MG63 (cell line): ENCODE measurements at regions not wholly inside any gene's neighbourhood (a gene's known extent, or its start where the extent isn't known, plus 50 kb on each side); places are given as distances from the start of the nearest gene placed in this dataset.
"Not testable (repeated sequence)": the region's sequence is repeated elsewhere in the genome, so short reads cannot be mapped to it uniquely, and the experiment has no call there.

Source experiments
- DNase-seq: peaks from one replicate; pipeline ENCODE4 v3.0.0-alpha.2; 2020
- H3K27me3 ChIP-seq: fragments of 250-450 bp; sonication (Bioruptor Pico); 2 replicates; pipeline ENCODE4 v1.5.1; 2020; ENCODE audit warnings: mild to moderate bottlenecking, moderate library complexity
- H3K36me3 ChIP-seq: fragments of 250-450 bp; sonication (Bioruptor Pico); 2 replicates; pipeline ENCODE4 v1.5.1; 2020; ENCODE audit warnings: mild to moderate bottlenecking, moderate library complexity
- H3K4me3 ChIP-seq: fragments of 250-450 bp; sonication (Bioruptor Pico); 2 replicates; pipeline ENCODE4 v1.5.1; 2020; ENCODE audit warnings: mild to moderate bottlenecking, moderate library complexity
- H3K9me3 ChIP-seq: fragments of 250-450 bp; sonication (Bioruptor Pico); 2 replicates; pipeline ENCODE4 v1.5.1; 2020; ENCODE audit warnings: mild to moderate bottlenecking, moderate library complexity

DNA sequence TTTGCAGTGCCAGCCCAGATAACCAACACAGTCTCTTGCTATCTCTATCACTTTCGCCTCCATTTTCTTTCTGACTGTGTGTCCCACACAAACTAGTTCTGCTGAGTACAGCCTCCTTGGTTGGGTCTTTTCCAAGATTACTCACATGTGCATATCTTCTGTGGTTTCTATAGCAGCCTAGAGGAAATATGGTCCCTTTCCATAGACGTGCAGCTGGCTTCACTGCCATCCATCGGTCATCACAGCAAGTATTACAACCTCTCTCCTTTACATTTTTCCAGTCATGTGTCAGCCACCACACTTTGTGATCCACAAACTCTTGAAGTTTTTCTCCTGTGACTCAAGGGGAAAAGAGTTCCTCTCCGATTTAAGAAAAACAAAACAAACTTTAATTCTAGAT, 893.4 kb upstream of the ADGRL4 start:
- H3K4me3 ChIP-seq: no peak overlapping the region
- peak; percentile 11 for DNase-seq

DNA sequence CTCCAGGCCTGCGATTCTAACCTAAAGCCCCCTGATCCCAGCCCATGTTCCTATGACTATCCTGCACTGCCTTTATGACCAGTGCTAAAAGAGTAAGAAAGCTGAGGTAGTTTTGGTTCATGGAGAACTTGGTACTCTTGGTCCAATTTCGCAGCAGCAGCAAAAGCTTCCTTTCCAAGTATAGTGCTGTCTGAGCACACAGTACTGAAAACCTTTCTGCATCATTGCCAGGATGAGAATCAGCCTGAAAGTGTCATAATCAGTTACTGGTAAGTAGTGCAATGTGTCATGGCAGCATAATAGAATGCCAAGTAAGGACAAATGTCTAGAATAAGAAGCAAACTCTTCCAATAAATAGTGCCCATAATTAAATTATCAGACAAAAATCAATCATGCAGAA, 889.6 kb upstream of the ADGRL4 start:
- H3K4me3 ChIP-seq: no peak overlapping the region
- no peaks in the 10 kb centered on the region for H3K27me3 ChIP-seq
- H3K9me3 ChIP-seq: no peaks in the 10 kb centered on the region
- no peaks in the 10 kb centered on the region for H3K36me3 ChIP-seq
- no peak for DNase-seq

More for the DNA sequence above, 893.4 kb upstream of the ADGRL4 start:
- Histone ChIP-seq H3K9me3 (no peaks in the 10 kb centered on the region), H3K27me3 (no peaks in the 10 kb centered on the region), H3K36me3 (no peaks in the 10 kb centered on the region)

DNA sequence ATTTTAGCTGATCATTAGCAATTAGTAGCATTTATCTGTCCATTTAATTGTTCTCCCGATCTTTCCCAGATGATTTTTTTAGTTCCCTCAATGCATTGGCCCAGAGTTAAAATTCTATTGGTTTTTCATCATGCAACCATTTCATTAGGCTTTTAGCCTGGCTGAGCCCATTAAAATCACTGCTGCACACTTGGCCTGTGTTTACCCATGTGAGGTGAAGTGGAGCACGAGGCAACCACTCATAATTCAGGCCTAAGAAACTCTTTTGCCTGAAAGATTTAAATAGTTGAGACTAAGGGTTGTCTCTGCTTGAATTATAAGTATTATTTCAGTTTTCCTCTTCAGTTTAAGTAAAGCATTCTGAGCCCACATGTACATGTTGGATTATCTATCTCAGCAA, 889.0 kb upstream of the ADGRL4 start:
- H3K27me3 ChIP-seq: no peaks in the 10 kb centered on the region
- H3K4me3 ChIP-seq: no peak overlapping the region
- no peaks in the 10 kb centered on the region for H3K36me3 ChIP-seq
- no peaks in the 10 kb centered on the region for H3K9me3 ChIP-seq
- DNase-seq: no peak

DNA sequence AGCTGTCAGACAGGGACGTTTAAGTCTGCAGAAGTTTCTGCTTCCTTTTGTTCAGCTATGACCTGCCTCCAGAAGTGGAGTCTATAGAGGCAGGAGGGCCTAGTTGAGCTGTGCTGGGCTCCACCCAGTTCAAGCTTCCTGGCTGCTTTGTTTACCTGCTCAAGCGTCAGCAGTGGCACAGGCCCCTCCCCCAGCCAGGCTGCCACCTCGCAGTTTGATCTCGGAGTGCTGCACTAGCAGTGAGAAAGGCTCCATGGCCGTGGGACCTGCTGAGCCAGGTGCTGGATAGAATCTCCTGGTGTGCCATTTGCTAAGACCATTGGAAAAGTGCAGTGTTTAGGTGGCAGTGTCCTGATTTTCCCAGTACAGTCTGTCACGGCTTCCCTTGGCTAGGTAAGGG, 887.6 kb upstream of the ADGRL4 start:
- H3K4me3 ChIP-seq: not testable (repeated sequence)

DNA sequence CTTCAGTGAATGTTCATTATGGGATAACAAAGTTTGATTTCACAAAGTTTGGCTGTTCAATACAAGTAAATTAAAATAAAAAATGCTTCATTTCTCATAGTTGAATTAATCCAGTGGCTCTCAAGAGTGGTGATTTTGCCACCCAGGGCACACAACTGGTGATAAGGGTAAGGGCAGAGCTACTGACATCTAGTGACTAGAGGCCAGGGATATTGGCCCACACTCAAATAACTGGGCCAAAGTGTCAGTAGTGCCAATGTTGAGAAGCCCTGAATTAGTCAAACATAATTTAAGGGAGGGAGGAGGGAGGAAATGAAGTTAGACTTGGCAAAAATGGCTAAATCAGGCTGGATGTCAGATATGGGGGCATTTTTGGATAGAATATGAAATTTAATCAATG, 880.5 kb upstream of the ADGRL4 start:
- Histone ChIP-seq H3K36me3 (no peaks in the 10 kb centered on the region), H3K4me3 (no peak overlapping the region), H3K9me3 (no peaks in the 10 kb centered on the region), H3K27me3 (no peaks in the 10 kb centered on the region)
- no peak for DNase-seq

More for the DNA sequence above, 887.6 kb upstream of the ADGRL4 start:
- not testable (repeated sequence) for H3K36me3 ChIP-seq, DNase-seq, H3K27me3 ChIP-seq, H3K9me3 ChIP-seq

DNA sequence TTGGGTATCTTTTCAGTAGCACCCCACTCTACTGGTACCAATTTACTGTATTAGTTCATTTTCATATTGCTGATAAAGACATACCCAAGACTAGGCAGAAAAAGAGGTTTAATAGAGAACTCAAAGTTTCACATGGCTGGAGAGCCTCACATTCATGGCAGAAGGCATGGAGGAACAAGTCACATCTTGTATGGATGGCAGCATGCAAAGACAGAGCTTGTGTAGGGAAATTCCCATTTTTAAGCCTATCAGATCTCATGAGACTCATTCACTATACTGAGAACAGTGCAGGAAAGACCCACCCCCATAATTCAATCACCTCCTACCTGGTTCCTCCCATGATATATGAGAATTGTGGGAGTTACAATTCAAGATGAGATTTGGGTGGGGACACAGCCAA, 878.6 kb upstream of the ADGRL4 start:
- no peaks in the 10 kb centered on the region for H3K36me3 ChIP-seq
- DNase-seq: no peak
- no peaks in the 10 kb centered on the region for H3K27me3 ChIP-seq
- no peaks in the 10 kb centered on the region for H3K9me3 ChIP-seq
- no peak overlapping the region for H3K4me3 ChIP-seq

DNA sequence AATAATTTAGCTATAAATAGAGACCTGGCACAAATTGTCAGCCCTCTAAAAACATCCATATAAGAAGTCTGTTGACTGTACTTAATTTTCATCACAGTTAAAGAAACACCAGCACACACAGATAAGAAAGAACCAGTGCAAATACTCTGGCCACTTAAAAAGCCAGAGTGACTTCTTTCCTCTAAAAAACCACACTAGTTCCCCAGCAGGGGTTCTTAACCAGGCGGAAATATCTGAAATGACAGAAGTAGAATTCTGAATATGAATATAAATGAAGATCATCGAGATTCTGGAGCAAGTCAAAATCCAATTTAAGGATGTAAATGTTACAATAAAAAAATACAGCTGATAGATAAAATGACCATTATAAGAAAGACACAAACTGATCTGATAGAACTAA, 870.6 kb upstream of the ADGRL4 start:
- Histone ChIP-seq H3K36me3 (no peaks in the 10 kb centered on the region), H3K27me3 (no peaks in the 10 kb centered on the region), H3K9me3 (no peaks in the 10 kb centered on the region), H3K4me3 (no peak overlapping the region)
- no peak for DNase-seq

DNA sequence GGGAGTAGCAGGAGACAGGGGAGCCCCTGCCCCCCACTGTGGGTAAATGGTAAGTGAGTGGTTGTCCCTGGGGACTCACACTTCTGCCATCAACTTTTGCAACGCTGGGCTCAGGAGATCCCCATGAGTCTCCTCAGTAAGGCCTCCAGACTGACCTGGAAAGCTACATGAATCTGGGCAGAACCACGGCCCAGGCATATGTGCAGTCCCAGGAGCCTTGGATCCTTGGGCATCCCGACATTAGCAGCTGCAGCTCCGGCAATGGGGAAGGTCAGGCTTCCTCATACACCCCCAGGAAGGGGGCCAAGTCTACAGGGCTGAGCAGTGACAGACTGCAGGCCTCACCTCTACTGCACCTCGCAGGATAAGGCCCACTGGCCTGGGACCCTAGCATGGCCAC, 868.7 kb upstream of the ADGRL4 start:
- H3K27me3 ChIP-seq: no peaks in the 10 kb centered on the region
- H3K9me3 ChIP-seq: no peaks in the 10 kb centered on the region
- DNase-seq: no peak
- H3K36me3 ChIP-seq: no peaks in the 10 kb centered on the region
- H3K4me3 ChIP-seq: no peak overlapping the region

DNA sequence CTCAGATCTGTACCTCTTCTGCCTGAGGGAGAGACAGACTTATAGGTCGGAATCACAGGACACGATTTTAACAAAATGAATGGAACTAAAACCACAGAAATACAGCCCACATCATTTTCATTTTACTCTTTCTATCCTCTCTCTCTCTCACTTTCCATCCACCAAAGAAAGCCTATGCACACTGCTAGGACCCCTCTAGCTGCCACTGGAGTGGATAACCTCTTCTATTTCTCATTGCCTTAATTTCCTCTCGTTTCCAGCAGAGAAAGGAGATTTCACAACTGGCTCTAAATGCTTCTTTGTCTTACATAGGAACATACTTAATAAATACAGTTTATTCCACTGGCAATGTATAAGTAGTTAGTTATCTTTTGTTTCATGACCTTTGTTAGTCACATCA, 867.8 kb upstream of the ADGRL4 start:
- H3K4me3 ChIP-seq: no peak overlapping the region
- DNase-seq: no peak
- no peaks in the 10 kb centered on the region for H3K27me3 ChIP-seq
- H3K36me3 ChIP-seq: no peaks in the 10 kb centered on the region
- no peaks in the 10 kb centered on the region for H3K9me3 ChIP-seq

DNA sequence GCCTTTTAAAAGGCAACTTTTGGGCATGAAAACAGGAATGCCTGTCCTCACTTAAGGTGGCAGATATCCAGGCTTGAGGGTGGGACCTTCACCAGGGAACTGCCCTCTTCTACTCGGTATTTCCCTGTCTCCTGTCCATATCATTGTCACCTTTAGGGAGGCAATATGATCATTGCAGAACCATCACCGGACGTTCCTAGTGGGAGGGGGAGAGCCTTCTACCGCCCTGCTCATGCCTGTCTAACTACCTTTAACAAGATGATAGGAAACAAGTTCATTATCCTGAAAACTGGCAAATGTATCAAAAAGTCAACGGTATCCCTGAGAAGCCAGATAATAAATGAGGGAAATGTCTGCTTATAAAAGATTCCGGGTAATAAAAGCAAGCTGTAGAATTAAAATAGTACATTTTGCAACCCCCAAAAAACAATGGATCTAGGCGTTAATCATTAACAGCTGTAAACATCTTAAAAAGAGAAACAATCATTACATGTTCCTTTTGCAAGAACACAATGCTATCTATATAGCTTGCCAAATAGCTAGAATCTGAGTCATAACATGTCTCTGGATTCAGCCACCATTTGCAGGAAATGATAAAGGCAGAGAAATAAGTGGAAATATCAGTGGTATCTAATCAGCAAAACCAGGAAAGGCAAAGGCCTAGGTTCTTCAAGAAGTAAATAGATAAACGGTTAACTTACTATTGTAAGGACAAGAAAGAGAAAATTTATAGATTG, 852.9 kb upstream of the ADGRL4 start:
- no peak for DNase-seq
- Histone ChIP-seq H3K9me3 (no peaks in the 10 kb centered on the region), H3K4me3 (no peak overlapping the region), H3K36me3 (no peaks in the 10 kb centered on the region), H3K27me3 (no peaks in the 10 kb centered on the region)

DNA sequence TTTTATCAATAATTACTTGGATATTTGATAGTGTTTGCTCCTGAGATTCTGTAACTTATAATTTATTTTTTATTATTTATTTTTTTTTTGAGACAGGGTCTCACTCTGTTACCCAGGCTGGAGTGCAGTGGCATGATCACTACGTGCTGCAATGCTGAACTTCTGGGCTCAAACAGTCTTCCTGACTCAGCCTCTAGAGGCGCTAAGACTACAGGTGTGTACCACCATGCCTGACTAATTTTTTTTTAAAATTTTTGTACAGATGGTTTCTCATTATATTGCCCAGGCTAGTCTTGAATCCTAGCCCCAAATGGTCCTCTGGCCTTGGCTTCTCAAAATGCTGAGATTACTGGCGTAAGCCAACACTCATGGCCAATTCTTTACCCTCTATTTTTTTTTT, 845.5 kb upstream of the ADGRL4 start:
- Histone ChIP-seq H3K4me3 (no peak overlapping the region), H3K36me3 (no peaks in the 10 kb centered on the region), H3K27me3 (no peaks in the 10 kb centered on the region), H3K9me3 (no peaks in the 10 kb centered on the region)
- DNase-seq: no peak

DNA sequence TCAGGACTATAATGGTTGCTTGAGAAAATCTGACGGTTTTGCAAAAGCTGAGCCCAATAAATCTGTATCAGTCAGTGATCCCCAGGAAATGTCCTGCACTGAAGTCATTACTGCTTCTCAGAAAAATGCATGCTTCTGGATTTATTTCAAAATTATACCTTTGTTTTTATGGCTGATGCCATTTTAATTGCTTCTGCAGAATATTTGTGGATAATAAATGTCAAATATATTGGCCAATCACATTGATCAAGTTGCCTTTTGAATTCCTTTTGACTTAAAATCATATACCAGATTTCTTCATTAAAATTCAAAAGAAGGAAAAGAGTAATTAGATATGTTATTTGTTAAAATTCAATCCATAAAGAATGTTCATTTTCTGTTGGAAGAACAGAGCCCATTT, 842.9 kb upstream of the ADGRL4 start:
- DNase-seq: no peak
- Histone ChIP-seq H3K27me3 (no peaks in the 10 kb centered on the region), H3K36me3 (no peaks in the 10 kb centered on the region), H3K9me3 (no peaks in the 10 kb centered on the region), H3K4me3 (no peak overlapping the region)

DNA sequence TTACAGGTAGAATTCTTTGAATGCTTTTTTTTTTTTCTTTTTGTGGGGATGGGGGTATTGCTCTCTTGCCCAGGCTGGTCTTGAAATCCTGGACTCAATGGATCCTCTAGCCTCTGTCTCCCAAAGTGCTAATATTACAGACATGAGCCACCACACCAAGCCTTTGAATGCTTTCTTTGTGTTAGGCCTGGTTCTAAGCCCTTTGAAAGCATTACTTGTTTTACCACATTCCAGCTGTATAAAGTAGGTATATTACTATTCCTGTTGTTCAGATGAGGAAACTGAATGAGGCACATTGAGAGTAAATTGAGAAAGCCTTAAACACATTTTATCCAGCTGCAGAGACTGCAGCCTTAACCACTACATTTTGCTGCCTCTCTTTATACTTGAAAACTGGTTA, 841.8 kb upstream of the ADGRL4 start:
- Histone ChIP-seq H3K4me3 (no peak overlapping the region), H3K27me3 (no peaks in the 10 kb centered on the region), H3K36me3 (no peaks in the 10 kb centered on the region), H3K9me3 (no peaks in the 10 kb centered on the region)
- DNase-seq: no peak

DNA sequence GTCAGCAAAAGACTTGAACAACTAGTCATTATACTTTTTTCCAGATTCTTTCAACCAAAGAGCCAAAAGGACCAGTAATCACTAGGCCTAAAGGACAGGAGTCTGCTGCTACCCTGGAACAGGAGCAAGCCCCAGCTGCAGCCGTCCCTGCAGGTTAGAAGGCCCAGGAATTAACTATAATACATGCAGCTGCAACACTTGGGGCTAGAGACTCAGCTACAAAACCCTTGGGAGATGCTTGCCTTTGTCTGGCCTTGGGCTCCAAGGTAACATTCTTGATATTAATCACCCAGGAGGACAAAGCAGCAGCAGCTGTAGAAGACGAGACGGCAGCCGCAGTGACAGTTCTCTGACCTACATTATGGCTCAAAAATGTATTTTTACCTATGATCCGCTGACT, 841.2 kb upstream of the ADGRL4 start:
- no peak for DNase-seq
- Histone ChIP-seq H3K9me3 (no peaks in the 10 kb centered on the region), H3K27me3 (no peaks in the 10 kb centered on the region), H3K4me3 (no peak overlapping the region), H3K36me3 (no peaks in the 10 kb centered on the region)

DNA sequence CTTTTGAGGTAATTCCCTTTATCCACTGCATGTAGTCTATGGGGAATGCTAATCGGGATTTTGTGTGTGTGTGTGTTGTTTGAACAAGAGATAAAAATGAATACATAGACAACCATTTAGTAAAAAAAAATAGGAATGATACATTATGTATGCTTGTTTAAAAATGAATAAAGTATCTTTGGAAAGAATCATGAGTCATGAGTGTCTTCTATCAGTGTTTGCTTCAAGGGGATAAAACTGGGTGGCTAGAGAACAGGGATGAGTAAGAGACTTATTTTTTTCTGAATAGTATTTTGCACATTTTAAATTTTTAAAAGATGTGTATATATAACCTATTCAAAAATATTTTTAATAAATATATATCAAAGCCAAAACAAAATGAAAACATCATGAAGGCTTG, 839.4 kb upstream of the ADGRL4 start:
- no peak overlapping the region for H3K4me3 ChIP-seq
- no peaks in the 10 kb centered on the region for H3K9me3 ChIP-seq
- H3K27me3 ChIP-seq: no peaks in the 10 kb centered on the region
- H3K36me3 ChIP-seq: no peaks in the 10 kb centered on the region
- DNase-seq: no peak

DNA sequence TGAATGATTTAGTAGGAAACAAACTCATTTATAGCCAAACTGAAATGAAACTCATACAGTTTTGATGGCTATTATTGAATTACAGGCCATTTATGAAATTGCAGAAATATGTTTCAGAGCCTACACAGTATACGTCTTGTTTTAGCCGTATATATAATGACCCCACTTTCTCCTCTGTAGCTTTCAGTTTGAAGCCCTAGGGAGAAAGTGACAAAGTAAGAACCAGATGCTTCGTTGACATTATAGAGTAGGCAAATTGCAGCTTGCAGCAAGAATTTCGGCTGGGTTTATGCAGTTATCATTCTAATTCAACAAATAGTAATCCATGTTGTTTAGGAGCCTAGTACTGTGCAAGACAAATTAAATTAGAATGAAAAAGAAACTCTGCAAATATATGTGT, 836.3 kb upstream of the ADGRL4 start:
- H3K9me3 ChIP-seq: no peaks in the 10 kb centered on the region
- H3K36me3 ChIP-seq: no peaks in the 10 kb centered on the region
- H3K4me3 ChIP-seq: no peak overlapping the region
- no peak for DNase-seq
- H3K27me3 ChIP-seq: no peaks in the 10 kb centered on the region

DNA sequence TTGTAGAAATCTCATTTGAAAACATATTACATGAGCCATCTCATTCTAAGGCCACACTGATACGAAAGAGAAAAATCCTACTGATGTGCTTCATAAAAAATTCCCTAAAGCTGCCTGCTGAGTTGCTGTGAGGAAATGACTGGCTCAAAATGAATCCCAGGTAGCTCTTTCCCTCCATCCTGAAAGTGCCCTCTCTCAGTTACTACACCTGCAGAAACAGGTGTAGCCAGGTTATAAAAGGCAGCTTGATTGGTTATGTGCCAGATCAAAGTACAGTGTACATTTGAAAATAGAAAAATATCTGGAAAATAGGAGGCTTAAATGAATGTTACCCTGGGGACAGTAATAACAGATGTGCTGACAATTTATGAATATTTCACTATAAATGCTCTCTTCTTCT, 833.4 kb upstream of the ADGRL4 start:
- Histone ChIP-seq H3K4me3 (no peak overlapping the region), H3K27me3 (no peaks in the 10 kb centered on the region), H3K9me3 (no peaks in the 10 kb centered on the region), H3K36me3 (no peaks in the 10 kb centered on the region)
- DNase-seq: no peak

DNA sequence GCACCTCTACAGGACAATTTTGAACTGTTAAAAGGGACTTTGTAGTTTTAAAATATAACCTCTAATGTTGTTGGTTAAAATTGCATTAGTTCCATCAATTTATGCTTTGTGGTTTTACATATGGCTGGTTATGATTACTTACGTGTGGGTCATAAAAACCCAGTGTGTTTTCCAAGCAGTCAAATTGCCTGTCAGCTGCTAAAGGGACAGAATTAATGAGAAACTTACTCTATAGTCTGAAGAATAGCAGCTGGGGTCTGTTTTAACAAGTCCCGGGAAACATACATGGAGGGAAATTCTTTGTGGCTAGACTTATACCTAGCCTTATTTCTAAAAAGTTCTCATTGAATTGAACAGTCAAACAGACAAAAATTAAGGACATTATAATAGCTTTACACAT, 820.9 kb upstream of the ADGRL4 start:
- no peaks in the 10 kb centered on the region for H3K9me3 ChIP-seq
- no peaks in the 10 kb centered on the region for H3K27me3 ChIP-seq
- no peak overlapping the region for H3K4me3 ChIP-seq
- DNase-seq: no peak
- no peaks in the 10 kb centered on the region for H3K36me3 ChIP-seq

DNA sequence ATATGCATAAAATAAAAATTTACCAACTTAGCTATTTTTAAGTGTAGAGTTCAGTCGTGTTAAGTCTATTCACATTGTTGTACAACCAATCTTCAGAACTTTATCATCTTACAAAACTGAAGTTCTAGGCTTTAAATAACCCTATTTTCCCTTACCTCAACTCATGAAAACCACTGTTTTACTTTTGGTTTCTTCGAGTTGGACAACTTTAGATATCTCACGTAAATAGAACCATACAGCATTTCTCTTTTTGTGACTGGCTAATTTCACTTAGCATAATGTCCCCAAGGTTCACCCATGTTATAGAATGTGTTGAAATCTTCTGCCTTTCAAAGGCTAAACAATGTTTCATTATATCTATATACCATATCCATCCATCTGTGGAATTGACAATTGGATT, 819.0 kb upstream of the ADGRL4 start:
- H3K27me3 ChIP-seq: no peaks in the 10 kb centered on the region
- DNase-seq: no peak
- H3K36me3 ChIP-seq: no peaks in the 10 kb centered on the region
- H3K9me3 ChIP-seq: no peaks in the 10 kb centered on the region
- H3K4me3 ChIP-seq: no peak overlapping the region
